ENCODE measurements at regions not wholly inside any gene's neighbourhood (a gene's known extent, or its start where the extent isn't known, plus 50 kb on each side); places are given as distances from the start of the nearest gene placed in this dataset.
"Not testable (repeated sequence)": the region's sequence is repeated elsewhere in the genome, so short reads cannot be mapped to it uniquely, and the experiment has no call there.

GRCh38 chrY:26167332-26167731 lies 545.4 kb downstream of the CDY1 start:
- H3K4me1 ChIP-seq; H3K27ac ChIP-seq; DNase-seq; H3K4me3 ChIP-seq; intact Hi-C loops (cut with DNase I; ENCODE audit: low total_unique reads); H3K36me3 ChIP-seq; H3K9me3 ChIP-seq; H3K27me3 ChIP-seq: not testable (repeated sequence)

DNA sequence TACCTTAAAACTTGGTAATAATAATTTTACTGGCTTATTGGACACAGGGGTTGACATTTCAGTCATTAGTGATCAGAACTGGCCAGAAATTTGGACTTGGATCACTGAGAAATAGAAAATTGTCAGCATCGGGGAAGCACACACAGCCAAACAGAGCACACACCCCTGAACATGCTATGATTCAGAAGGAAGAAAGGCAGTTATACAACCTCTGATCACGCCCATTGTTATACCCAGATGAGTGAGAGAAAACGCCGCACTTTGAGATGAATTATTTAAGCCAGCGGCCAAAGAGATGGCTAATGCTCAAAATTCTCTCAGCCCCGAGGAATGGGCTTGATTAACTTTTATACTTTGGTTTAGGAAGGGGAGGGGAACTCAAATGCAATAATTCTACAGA lies 557.4 kb downstream of the CDY1 start:
- H3K27me3 ChIP-seq; intact Hi-C loops (cut with DNase I; ENCODE audit: low total_unique reads); H3K27ac ChIP-seq; DNase-seq; H3K36me3 ChIP-seq; H3K4me3 ChIP-seq; H3K4me1 ChIP-seq; H3K9me3 ChIP-seq: not testable (repeated sequence)

- H3K27me3 ChIP-seq; H3K27ac ChIP-seq; H3K36me3 ChIP-seq; H3K4me1 ChIP-seq; intact Hi-C loops (cut with DNase I; ENCODE audit: low total_unique reads); DNase-seq; H3K9me3 ChIP-seq; H3K4me3 ChIP-seq: not testable (repeated sequence)
These were observed 603.1 kb downstream of the CDY1 start for GRCh38 chrY:26224974-26225373.

DNA sequence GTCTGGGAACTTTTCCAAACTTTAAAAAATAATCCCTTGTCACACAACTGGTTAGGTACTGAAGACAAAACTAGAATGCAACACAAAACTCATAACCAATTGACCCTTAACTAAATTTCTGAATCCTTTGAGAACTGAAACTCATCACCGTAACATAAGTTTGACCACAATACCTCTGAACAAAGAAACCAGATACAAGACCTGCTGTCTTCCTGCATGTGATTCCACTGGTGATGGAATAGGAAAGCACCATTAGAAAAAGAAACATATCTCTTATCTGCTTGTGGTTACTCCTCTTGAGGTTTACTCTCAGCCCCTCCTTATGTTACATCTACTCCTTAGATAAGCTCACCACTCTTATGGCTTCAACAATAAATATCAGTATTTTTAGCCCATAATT lies 603.6 kb downstream of the CDY1 start:
- H3K27ac ChIP-seq; H3K9me3 ChIP-seq; DNase-seq; intact Hi-C loops (cut with DNase I; ENCODE audit: low total_unique reads); H3K36me3 ChIP-seq; H3K4me1 ChIP-seq; H3K4me3 ChIP-seq; H3K27me3 ChIP-seq: not testable (repeated sequence)

- H3K4me1 ChIP-seq; H3K27me3 ChIP-seq; H3K36me3 ChIP-seq; DNase-seq; H3K27ac ChIP-seq; H3K9me3 ChIP-seq; H3K4me3 ChIP-seq; intact Hi-C loops (cut with DNase I; ENCODE audit: low total_unique reads): not testable (repeated sequence)
These were observed 619.0 kb downstream of the CDY1 start for GRCh38 chrY:26240944-26241343.

DNA sequence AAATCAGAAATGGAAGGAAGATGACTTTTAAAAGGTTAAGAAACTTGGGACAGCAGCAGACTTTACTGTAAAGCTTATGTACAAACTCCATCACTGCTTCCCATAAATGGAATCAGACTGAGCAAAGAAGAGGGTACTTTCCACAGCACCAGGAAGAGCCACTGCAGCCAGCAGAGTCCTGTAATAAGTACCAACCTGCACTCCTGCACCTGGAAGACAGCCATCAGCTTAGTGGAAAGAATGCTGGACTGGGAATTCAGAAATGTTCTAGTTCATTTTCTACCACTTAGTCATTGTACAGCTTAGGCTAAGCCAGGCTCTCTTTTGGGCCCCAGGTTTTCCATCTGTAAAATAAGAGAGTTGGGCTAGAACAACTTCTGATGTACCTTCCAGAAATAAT lies 632.3 kb downstream of the CDY1 start:
- H3K36me3 ChIP-seq; DNase-seq; H3K9me3 ChIP-seq; H3K27me3 ChIP-seq; H3K27ac ChIP-seq; intact Hi-C loops (cut with DNase I; ENCODE audit: low total_unique reads); H3K4me1 ChIP-seq; H3K4me3 ChIP-seq: not testable (repeated sequence)

DNA sequence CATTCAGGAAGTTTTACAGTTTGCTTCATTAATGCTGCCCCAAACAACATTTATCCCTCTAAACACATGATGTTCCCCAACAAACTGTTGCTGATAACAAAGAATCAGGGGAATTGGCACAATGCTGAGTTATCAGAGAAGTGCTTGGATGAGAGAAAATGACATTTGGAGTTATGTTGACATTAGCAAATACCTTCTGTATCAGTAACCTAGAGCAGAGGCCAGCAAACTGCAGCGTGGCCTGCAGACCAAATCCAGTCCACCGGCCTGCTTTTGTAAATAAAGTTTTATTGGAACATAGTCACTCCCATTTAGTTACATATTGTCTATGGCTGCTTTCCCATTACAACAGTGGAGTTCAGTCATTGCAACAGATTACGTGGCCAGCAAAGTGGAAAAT lies 643.5 kb downstream of the CDY1 start:
- DNase-seq; intact Hi-C loops (cut with DNase I; ENCODE audit: low total_unique reads); H3K36me3 ChIP-seq; H3K9me3 ChIP-seq; H3K27me3 ChIP-seq; H3K4me1 ChIP-seq; H3K4me3 ChIP-seq; H3K27ac ChIP-seq: not testable (repeated sequence)

DNA sequence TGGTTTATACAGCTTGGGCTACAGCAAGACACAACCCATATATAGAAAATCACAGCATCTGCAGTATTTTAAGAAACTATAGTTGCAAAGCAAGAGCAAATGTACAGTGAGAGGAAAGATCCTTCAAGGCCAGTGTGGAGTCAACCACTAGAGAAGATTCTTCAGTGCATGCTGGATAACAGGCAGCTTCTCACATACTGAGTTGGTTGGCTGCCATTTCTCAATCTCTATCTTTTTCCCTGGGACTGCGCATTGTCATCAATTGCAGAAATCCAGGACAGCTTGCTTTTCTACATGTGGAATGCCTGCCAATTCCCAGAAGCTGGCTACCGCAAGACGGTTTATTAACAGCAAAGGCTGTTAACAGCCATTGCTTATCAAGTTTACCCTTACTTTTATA lies 646.5 kb downstream of the CDY1 start:
- H3K4me3 ChIP-seq; H3K27me3 ChIP-seq; H3K9me3 ChIP-seq; intact Hi-C loops (cut with DNase I; ENCODE audit: low total_unique reads); H3K4me1 ChIP-seq; H3K36me3 ChIP-seq; H3K27ac ChIP-seq; DNase-seq: not testable (repeated sequence)

GRCh38 chrY:26268934-26269333 lies 647.0 kb downstream of the CDY1 start:
- H3K4me3 ChIP-seq; H3K36me3 ChIP-seq; H3K4me1 ChIP-seq; H3K9me3 ChIP-seq; H3K27me3 ChIP-seq; intact Hi-C loops (cut with DNase I; ENCODE audit: low total_unique reads); DNase-seq; H3K27ac ChIP-seq: not testable (repeated sequence)

DNA sequence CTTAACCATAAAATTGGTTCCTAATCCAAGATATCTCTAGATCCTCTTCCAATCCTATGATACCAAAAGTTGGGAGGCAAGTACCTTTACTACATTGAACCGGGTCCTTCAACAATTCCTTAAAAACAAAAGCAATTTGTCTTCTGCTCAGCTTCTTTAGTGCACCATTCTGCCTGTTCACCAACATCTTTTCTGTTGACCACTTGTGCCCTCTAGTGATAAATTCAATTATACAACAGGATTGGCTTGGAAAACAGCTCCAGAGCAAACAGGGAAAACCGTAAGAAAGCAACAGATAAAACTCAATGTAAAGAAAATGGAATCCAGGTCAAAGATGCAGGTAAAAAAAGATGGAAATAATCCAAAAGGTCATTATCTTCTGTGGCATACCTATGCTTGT lies 651.2 kb downstream of the CDY1 start:
- H3K27ac ChIP-seq; H3K4me3 ChIP-seq; H3K36me3 ChIP-seq; intact Hi-C loops (cut with DNase I; ENCODE audit: low total_unique reads); H3K9me3 ChIP-seq; DNase-seq; H3K4me1 ChIP-seq; H3K27me3 ChIP-seq: not testable (repeated sequence)

DNA sequence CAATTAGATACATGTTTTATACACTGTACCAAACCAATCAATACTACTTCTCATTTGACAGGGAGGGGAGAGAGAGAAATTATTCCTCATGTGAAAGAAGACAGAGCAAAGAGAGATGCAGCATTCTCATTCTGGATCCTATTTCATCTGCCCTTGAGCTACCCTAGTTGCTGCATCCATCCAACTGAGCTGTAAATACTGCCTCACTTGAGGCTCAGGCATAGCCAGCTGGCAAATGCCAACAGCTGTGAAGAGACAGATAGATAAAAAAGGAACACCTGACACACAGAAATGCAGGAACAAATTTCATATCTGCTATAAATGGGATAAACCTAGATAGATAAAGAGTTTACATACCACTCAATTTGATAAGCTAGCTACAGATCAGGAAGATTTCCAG lies 684.1 kb downstream of the CDY1 start:
- intact Hi-C loops (cut with DNase I; ENCODE audit: low total_unique reads); H3K4me1 ChIP-seq; H3K36me3 ChIP-seq; H3K27me3 ChIP-seq; H3K4me3 ChIP-seq; DNase-seq; H3K27ac ChIP-seq; H3K9me3 ChIP-seq: not testable (repeated sequence)

DNA sequence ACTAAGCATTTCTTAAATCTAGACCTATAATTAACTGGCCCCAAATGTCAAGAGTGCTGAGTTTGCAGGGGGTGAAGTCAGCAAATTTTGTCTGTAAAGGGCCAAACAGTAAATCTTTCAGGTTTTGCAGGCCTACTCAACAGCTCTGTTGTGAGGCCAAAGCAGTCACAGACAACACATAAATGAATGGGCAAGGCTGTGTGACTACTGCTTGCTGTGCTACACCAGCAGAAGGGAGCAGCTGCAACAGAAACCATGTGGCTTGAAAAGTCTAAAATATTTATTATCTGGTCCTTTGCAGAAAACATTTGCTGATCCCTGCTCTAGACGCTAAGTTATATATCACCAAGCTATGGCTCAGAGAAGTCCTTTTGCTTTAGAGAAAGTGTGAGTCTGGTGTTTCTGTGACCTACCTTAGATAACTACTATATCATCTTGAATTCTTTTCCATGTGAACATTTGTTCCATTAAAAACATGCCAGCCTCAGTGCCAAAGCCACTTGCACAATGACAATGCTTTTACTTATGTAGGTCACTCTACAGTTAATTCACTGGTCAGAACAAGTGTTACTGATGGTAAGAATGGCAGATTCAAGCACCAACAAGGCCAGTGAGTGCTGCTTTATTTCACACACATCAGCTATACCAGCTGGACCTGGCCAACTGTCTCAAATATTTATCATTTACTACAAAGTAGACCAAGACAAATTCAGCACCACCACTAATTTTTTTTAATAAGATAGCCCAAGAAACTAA lies 684.9 kb downstream of the CDY1 start:
- intact Hi-C loops (cut with DNase I; ENCODE audit: low total_unique reads); H3K36me3 ChIP-seq: not testable (repeated sequence)

DNA sequence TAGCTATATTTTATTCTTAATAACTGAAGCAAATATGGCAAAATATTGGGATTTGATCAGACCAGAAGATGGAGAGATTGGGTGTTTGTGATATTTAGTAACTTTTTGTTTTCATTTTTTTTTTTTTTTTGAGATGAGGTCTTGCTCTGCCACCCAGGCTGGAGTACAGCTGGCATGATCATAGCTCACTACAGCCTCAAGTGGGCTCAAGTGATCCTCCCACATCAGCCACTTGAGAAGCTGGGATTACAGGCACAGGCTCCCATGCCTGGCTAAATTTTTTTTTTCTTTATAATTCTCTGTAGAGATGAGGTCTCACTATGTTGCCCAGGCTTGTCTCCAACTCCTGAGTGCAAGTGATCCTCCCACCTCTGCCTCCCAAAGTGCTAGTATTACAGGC lies 686.4 kb downstream of the CDY1 start:
- H3K27me3 ChIP-seq; DNase-seq; intact Hi-C loops (cut with DNase I; ENCODE audit: low total_unique reads); H3K9me3 ChIP-seq; H3K36me3 ChIP-seq; H3K4me3 ChIP-seq; H3K27ac ChIP-seq; H3K4me1 ChIP-seq: not testable (repeated sequence)

More for the DNA sequence above, 684.9 kb downstream of the CDY1 start:
- H3K9me3 ChIP-seq, H3K27ac ChIP-seq, H3K4me1 ChIP-seq, DNase-seq, H3K27me3 ChIP-seq, H3K4me3 ChIP-seq: not testable (repeated sequence)
